Peyer's patch (tissue), 4 donors: ENCODE measurements at regions not wholly inside any gene's neighbourhood (a gene's known extent, or its start where the extent isn't known, plus 50 kb on each side); places are given as distances from the start of the nearest gene placed in this dataset.

ENCODE experiments used
- POLR2A ChIP-seq, 2 donors: fragments of 450-650 bp; IDR thresholded peaks; one replicate each; pipeline ENCODE4 v1.5.1; 2017; ENCODE audit warnings: antibody characterized with exemption in 2 of 2, mild to moderate bottlenecking in 2 of 2, moderate library complexity in 2 of 2
- TF ChIP-seq, protein P1 (sequence below), 6 experiments: fragments of 450-650 bp in 4 of 6; fragments of 200-600 bp in 2 of 6; sonication (generic) in 1 of 6; IDR thresholded peaks; one replicate each; pipeline ENCODE4 v1.5.1; 2017 to 2019; ENCODE audit warnings: antibody characterized with exemption in 6 of 6, mild to moderate bottlenecking in 3 of 6, moderate library complexity in 1 of 6

DNA sequence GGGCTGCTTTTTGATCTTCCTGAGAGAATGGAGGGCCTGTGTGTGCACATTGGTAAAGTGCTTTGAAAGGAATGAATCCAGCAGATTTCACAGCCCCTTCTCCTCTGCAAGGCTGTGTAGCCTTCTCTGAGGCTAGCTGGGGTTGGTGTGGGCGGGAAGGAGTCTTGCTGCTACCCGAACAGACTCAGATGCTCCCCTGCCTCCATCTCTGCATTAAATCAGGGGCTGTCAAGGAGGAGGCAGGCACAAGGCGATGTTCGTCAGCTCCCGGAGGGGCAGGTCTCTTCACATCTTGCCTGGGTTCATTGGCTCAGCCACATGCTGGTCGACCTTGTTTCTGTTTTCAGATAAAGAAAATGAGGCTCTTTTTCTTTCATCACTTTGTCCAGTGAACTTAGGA lies 291.5 kb upstream of the SULF2 start:
- TF ChIP-seq, protein P1, sequence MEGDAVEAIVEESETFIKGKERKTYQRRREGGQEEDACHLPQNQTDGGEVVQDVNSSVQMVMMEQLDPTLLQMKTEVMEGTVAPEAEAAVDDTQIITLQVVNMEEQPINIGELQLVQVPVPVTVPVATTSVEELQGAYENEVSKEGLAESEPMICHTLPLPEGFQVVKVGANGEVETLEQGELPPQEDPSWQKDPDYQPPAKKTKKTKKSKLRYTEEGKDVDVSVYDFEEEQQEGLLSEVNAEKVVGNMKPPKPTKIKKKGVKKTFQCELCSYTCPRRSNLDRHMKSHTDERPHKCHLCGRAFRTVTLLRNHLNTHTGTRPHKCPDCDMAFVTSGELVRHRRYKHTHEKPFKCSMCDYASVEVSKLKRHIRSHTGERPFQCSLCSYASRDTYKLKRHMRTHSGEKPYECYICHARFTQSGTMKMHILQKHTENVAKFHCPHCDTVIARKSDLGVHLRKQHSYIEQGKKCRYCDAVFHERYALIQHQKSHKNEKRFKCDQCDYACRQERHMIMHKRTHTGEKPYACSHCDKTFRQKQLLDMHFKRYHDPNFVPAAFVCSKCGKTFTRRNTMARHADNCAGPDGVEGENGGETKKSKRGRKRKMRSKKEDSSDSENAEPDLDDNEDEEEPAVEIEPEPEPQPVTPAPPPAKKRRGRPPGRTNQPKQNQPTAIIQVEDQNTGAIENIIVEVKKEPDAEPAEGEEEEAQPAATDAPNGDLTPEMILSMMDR (IDR thresholded peaks at IDR 0.05), result no peak
- TF ChIP-seq POLR2A (IDR thresholded peaks at IDR 0.05), result no peak
